Muscle layer of colon (tissue), 2 donors: ENCODE measurements at regions not wholly inside any gene's neighbourhood (a gene's known extent, or its start where the extent isn't known, plus 50 kb on each side); places are given as distances from the start of the nearest gene placed in this dataset.
"Not testable (repeated sequence)": the region's sequence is repeated elsewhere in the genome, so short reads cannot be mapped to it uniquely, and the experiment has no call there.

ENCODE experiments used
- H3K27ac ChIP-seq: one replicate; pipeline ENCODE4 v1.7.0; 2013; ENCODE audit warnings: low read depth, mild to moderate bottlenecking, low read length, moderate library complexity
- H3K27me3 ChIP-seq, 2 donors: one replicate each; pipeline ENCODE4 v1.7.0; 2013; ENCODE audit warnings: low read length in 2 of 2, mild to moderate bottlenecking in 2 of 2; ENCODE audit not compliant: insufficient read depth in 2 of 2, control insufficient read depth in 1 of 2
- H3K36me3 ChIP-seq: one replicate; pipeline ENCODE4 v1.7.0; 2013; ENCODE audit warnings: mild to moderate bottlenecking, low read length; ENCODE audit not compliant: insufficient read depth
- H3K4me1 ChIP-seq: one replicate; pipeline ENCODE4 v1.7.0; 2013; ENCODE audit warnings: mild to moderate bottlenecking, low read length; ENCODE audit not compliant: insufficient read depth
- H3K4me3 ChIP-seq, 2 donors: one replicate each; pipeline ENCODE4 v1.7.0; 2013; ENCODE audit warnings: low read length in 2 of 2, low read depth in 1 of 2, mild to moderate bottlenecking in 1 of 2, moderate library complexity in 1 of 2
- H3K9ac ChIP-seq: one replicate; pipeline ENCODE4 v1.7.0; 2013; ENCODE audit warnings: low read length
- H3K9me3 ChIP-seq: one replicate; pipeline ENCODE4 v1.7.0; 2013; ENCODE audit warnings: mild to moderate bottlenecking, low read length
- donor health status: abdominal sarcoma.
- donor health status: Adenocarcinoma of cecum.

- Histone ChIP-seq H3K4me1 (no peaks in the 10 kb centered on the region), H3K27me3 (no peaks in the 10 kb centered on the region), H3K4me3 (no peak overlapping the region), H3K9me3 (no peaks in the 10 kb centered on the region), H3K27ac (no peak overlapping the region), H3K9ac (no peak overlapping the region), H3K36me3 (no peaks in the 10 kb centered on the region)
Measured at GRCh38 chr2:167818521-167818920, 428.9 kb downstream of the STK39 start.

- no peaks in the 10 kb centered on the region for H3K9me3 ChIP-seq
- H3K4me1 ChIP-seq: no peaks in the 10 kb centered on the region
- H3K36me3 ChIP-seq: no peaks in the 10 kb centered on the region
- H3K27ac ChIP-seq: no peak overlapping the region
- no peaks in the 10 kb centered on the region for H3K27me3 ChIP-seq
- no peak overlapping the region for H3K9ac ChIP-seq
- no peak overlapping the region for H3K4me3 ChIP-seq
Measured at GRCh38 chr2:167817908-167818307, 429.5 kb downstream of the STK39 start.

- H3K4me1 ChIP-seq: no peaks in the 10 kb centered on the region
- H3K27ac ChIP-seq: no peak overlapping the region
- no peaks in the 10 kb centered on the region for H3K27me3 ChIP-seq
- H3K9ac ChIP-seq: no peak overlapping the region
- H3K36me3 ChIP-seq: no peaks in the 10 kb centered on the region
- no peak overlapping the region for H3K4me3 ChIP-seq
- no peaks in the 10 kb centered on the region for H3K9me3 ChIP-seq
Measured at GRCh38 chr2:167817422-167817821, 430.0 kb downstream of the STK39 start.

- Histone ChIP-seq H3K9ac (no peak overlapping the region), H3K9me3 (no peaks in the 10 kb centered on the region), H3K27ac (no peak overlapping the region), H3K27me3 (no peaks in the 10 kb centered on the region), H3K36me3 (no peaks in the 10 kb centered on the region), H3K4me3 (no peak overlapping the region), H3K4me1 (no peaks in the 10 kb centered on the region)
Measured at GRCh38 chr2:167816874-167817290, 430.5 kb downstream of the STK39 start.

GRCh38 chr2:167814881-167815718 lies 432.3 kb downstream of the STK39 start:
- H3K4me3 ChIP-seq: no peak overlapping the region
- H3K4me1 ChIP-seq: no peaks in the 10 kb centered on the region
- no peaks in the 10 kb centered on the region for H3K9me3 ChIP-seq
- H3K36me3 ChIP-seq: no peaks in the 10 kb centered on the region
- no peak overlapping the region for H3K27ac ChIP-seq
- H3K9ac ChIP-seq: no peak overlapping the region
- no peaks in the 10 kb centered on the region for H3K27me3 ChIP-seq

GRCh38 chr2:167814482-167814880 lies 432.9 kb downstream of the STK39 start:
- H3K36me3 ChIP-seq, H3K9ac ChIP-seq, H3K4me1 ChIP-seq, H3K4me3 ChIP-seq, H3K27ac ChIP-seq, H3K27me3 ChIP-seq, H3K9me3 ChIP-seq: not testable (repeated sequence)

- H3K9ac ChIP-seq, H3K4me1 ChIP-seq, H3K27ac ChIP-seq, H3K36me3 ChIP-seq, H3K27me3 ChIP-seq, H3K4me3 ChIP-seq, H3K9me3 ChIP-seq: not testable (repeated sequence)
Measured at GRCh38 chr2:167809799-167810198, 437.6 kb downstream of the STK39 start.

- Histone ChIP-seq H3K9me3 (no peaks in the 10 kb centered on the region), H3K27me3 (no peaks in the 10 kb centered on the region), H3K9ac (no peak overlapping the region), H3K27ac (no peak overlapping the region), H3K4me3 (no peak overlapping the region), H3K36me3 (no peaks in the 10 kb centered on the region), H3K4me1 (no peaks in the 10 kb centered on the region)
Measured at GRCh38 chr2:167803449-167803988, 443.9 kb downstream of the STK39 start.

- H3K9ac ChIP-seq: no peak overlapping the region
- no peaks in the 10 kb centered on the region for H3K9me3 ChIP-seq
- H3K27me3 ChIP-seq: no peaks in the 10 kb centered on the region
- H3K36me3 ChIP-seq: no peaks in the 10 kb centered on the region
- H3K27ac ChIP-seq: no peak overlapping the region
- H3K4me1 ChIP-seq: peaks cover 6% of the 10 kb centered on the region
- no peak overlapping the region for H3K4me3 ChIP-seq
Measured at GRCh38 chr2:167794554-167795255, 452.7 kb downstream of the STK39 start.

GRCh38 chr2:167793725-167794124 lies 453.7 kb downstream of the STK39 start:
- Histone ChIP-seq H3K27me3 (no peaks in the 10 kb centered on the region), H3K27ac (no peak overlapping the region), H3K9me3 (no peaks in the 10 kb centered on the region), H3K4me1 (peaks cover 6% of the 10 kb centered on the region), H3K9ac (no peak overlapping the region), H3K36me3 (no peaks in the 10 kb centered on the region), H3K4me3 (no peak overlapping the region)

GRCh38 chr2:167792126-167792525 lies 455.3 kb downstream of the STK39 start:
- H3K27ac ChIP-seq: no peak overlapping the region
- no peaks in the 10 kb centered on the region for H3K9me3 ChIP-seq
- no peak overlapping the region for H3K4me3 ChIP-seq
- H3K9ac ChIP-seq: no peak overlapping the region
- no peaks in the 10 kb centered on the region for H3K36me3 ChIP-seq
- peaks cover 6% of the 10 kb centered on the region for H3K4me1 ChIP-seq
- no peaks in the 10 kb centered on the region for H3K27me3 ChIP-seq
